A549 (cell line): ENCODE measurements at regions not wholly inside any gene's neighbourhood (a gene's known extent, or its start where the extent isn't known, plus 50 kb on each side); places are given as distances from the start of the nearest gene placed in this dataset.

Source experiments
- ATAC-seq, 2 experiments: fragments of 200-7000 bp in 1 of 2; fragments of >200 bp in 1 of 2; cut with Nextera tagmentation in 1 of 2; cut with Tn5 transposase in 1 of 2; 3 replicates each; pipeline versions ENCODE4 v1.8.0 to v1.9.1; 2018 to 2020; ENCODE audit warnings: mild to moderate bottlenecking in 1 of 2, moderate library complexity in 1 of 2
- CTCF ChIA-PET: fragments of 300-600 bp; sonication (Branson Sonifier 250); formaldehyde crosslinking; extraction: SDS; loops from one replicate; lab custom pipeline; 2021; ENCODE audit warnings: antibody characterized with exemption, inconsistent platforms; lab: Yijun Ruan, JAX
- POLR2A ChIA-PET: fragments of 350-600 bp; formaldehyde crosslinking; extraction: SDS; loops from one replicate; lab custom pipeline; 2021; ENCODE audit warnings: antibody characterized with exemption, inconsistent platforms; lab: Yijun Ruan, JAX
- DNase-seq, 2 experiments: peaks; one replicate each; pipeline versions ENCODE4 v3.0.0 to v3.0.0-alpha.2; 2011 to 2016; ENCODE audit warnings: low read depth in 1 of 2, low spot score in 1 of 2
- FAIRE-seq: peaks from 2 replicates; lab custom pipeline; 2011; peaks lifted over from hg19 to GRCh38; lab: Jason Lieb, UNC
- H3K27ac ChIP-seq, 2 experiments: fragments of >200 bp; sonication (Bioruptor Twin); formaldehyde crosslinking; 3 replicates each; pipeline ENCODE4 v1.5.1; 2016 to 2017
- H3K4me1 ChIP-seq: fragments of >200 bp; sonication (Bioruptor Twin); formaldehyde crosslinking; 3 replicates; pipeline ENCODE4 v1.6.1; 2016
- H3K4me2 ChIP-seq: fragments of >200 bp; sonication (Bioruptor Twin); formaldehyde crosslinking; 3 replicates; pipeline ENCODE4 v1.6.1; 2016
- H3K4me3 ChIP-seq: fragments of >200 bp; sonication (Bioruptor Twin); formaldehyde crosslinking; 3 replicates; pipeline ENCODE4 v1.5.1; 2016
- H3K9me3 ChIP-seq: fragments of >200 bp; sonication (Bioruptor Twin); formaldehyde crosslinking; 3 replicates; pipeline ENCODE4 v1.6.1; 2016
- CHD2 ChIP-seq: fragments of 150-350 bp; IDR thresholded peaks from 2 replicates; pipeline ENCODE4 v1.6.1; 2014; ENCODE audit warnings: low read length; ENCODE audit not compliant: partially characterized antibody
- CHD4 ChIP-seq: fragments of 200-600 bp; sonication (generic); IDR thresholded peaks from 2 replicates; pipeline ENCODE4 v1.6.1; 2016; ENCODE audit warnings: antibody characterized with exemption, mild to moderate bottlenecking, borderline replicate concordance
- EHF ChIP-seq: fragments of 250-450 bp; sonication (Bioruptor Pico); IDR thresholded peaks from 2 replicates; pipeline ENCODE4 v1.5.0; 2020; ENCODE audit warnings: mild to moderate bottlenecking
- JUNB ChIP-seq: fragments of >200 bp; sonication (Bioruptor Twin); formaldehyde crosslinking; IDR thresholded peaks from 2 replicates; pipeline ENCODE4 v1.6.1; 2016
- MYC ChIP-seq: IDR thresholded peaks from 2 replicates; pipeline ENCODE4 v1.6.1; 2012; ENCODE audit warnings: mild to moderate bottlenecking, inconsistent platforms, low read length, improper control_type of control experiment, borderline replicate concordance
- NFE2L2 ChIP-seq: fragments of 150-350 bp; conservative IDR thresholded peaks from 2 replicates; pipeline ENCODE4 v1.6.1; 2014; ENCODE audit warnings: low read length
- NR3C1 ChIP-seq: fragments of >200 bp; sonication (Bioruptor Twin); formaldehyde crosslinking; IDR thresholded peaks from 3 replicates; pipeline ENCODE4 v1.6.1; 2017
- PBX3 ChIP-seq: IDR thresholded peaks from 2 replicates; pipeline ENCODE4 v1.6.1; 2012
- POLR2A ChIP-seq: IDR thresholded peaks from 2 replicates; pipeline ENCODE4 v1.6.1; 2012; ENCODE audit warnings: mild to moderate bottlenecking, low read length
- RAD21 ChIP-seq, 2 experiments: fragments of >200 bp in 1 of 2; sonication (Bioruptor Twin) in 1 of 2; formaldehyde crosslinking in 1 of 2; IDR thresholded peaks in 1 of 2; conservative IDR thresholded peaks in 1 of 2; 2 replicates in 1 of 2; 3 replicates in 1 of 2; pipeline ENCODE4 v1.6.1; 2012 to 2018; ENCODE audit warnings: inconsistent platforms in 1 of 2
- RARB ChIP-seq: fragments of 250-450 bp; sonication (Bioruptor Pico); IDR thresholded peaks from 2 replicates; pipeline ENCODE4 v1.8.0; 2021; ENCODE audit warnings: mild to moderate bottlenecking, moderate library complexity
- RFX5 ChIP-seq: fragments of 450-650 bp; IDR thresholded peaks from 2 replicates; pipeline ENCODE4 v1.7.1; 2014; ENCODE audit warnings: antibody characterized with exemption, mild to moderate bottlenecking, moderate library complexity
- RNF2 ChIP-seq: fragments of 200-600 bp; sonication (generic); IDR thresholded peaks from 2 replicates; pipeline ENCODE4 v1.6.1; 2016; ENCODE audit warnings: low read depth, mild to moderate bottlenecking, antibody characterized with exemption, moderate library complexity, borderline replicate concordance
- WGBS: methylation state at CpG from one replicate; pipeline ENCODE4 v1.1.6; 2017; ENCODE audit errors: missing lambda C conversion rate; 5-methylcytosine and 5-hydroxymethylcytosine counted together
- TF ChIP-seq, protein P1 (sequence below): fragments of >200 bp; sonication (Bioruptor Twin); formaldehyde crosslinking; IDR thresholded peaks from 3 replicates; pipeline ENCODE4 v1.5.1; 2016

DNA sequence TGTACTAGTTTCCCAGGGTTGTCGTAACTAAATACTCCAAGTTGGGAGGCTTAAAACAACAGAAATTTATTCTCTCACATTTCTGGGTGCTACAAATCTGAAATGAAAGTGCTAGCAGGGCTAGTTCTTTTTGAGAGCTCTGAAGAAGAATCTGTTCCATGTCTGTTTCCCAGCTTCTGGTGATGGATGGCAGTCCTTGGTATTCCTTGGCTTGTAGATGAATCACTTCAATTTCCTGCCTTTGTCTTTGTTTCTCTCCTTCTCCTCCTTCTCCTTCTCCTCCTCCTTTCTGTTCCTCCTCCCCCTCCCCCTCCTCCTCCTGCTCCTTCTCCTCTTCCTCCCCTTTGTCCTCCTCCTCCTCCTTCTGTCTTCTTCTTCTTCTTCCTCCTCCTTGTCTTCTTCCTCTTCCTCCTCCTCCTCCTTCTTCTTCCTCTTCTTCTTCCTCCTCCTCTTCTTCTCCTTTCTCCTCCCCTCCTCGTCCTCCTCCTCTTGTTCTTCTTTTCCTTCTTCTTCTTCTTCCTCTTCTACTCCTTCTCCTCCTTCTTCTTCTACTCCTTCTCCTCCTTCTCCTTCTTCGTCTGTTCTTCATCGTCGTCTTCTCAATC lies 104.7 kb upstream of the ANKRD55 start (continued):
- TF ChIP-seq RAD21 (conservative IDR thresholded peaks at IDR 0.05 in 1 of 2, IDR thresholded peaks at IDR 0.05 in 1 of 2) (no peak), CHD2 (no peak), CHD4 (no peak)

DNA sequence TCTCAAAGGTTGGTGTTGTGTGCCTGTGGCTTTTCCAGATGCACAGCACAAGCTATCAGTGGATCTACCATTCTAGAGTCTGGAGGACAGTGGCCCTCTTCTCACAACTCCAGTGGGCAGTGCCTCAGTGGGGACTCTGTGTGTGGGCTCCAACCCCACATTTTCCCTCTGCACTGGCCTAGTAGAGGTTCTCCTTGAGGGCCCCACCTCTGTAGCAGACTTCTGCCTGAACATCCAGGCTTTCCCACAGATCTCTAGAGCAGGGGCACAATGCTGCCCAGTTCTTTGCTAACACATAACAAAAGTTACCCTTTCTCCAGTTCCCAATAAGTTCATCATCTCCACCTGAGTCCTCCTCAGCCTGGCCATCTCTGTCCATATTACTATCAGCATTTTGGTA lies 102.1 kb upstream of the ANKRD55 start:
- Histone ChIP-seq H3K9me3 (peaks cover 26% of the 10 kb centered on the region; the same call in 2 of the 3 replicates), H3K27ac (no peak overlapping the region), H3K4me1 (no peaks in the 10 kb centered on the region), H3K4me3 (no peak overlapping the region), H3K4me2 (no peak overlapping the region)
- CTCF ChIA-PET, result no interaction called here
- TF ChIP-seq JUNB, result no peak
- TF ChIP-seq RFX5, result no peak
- no peak for TF ChIP-seq NR3C1
- TF ChIP-seq NFE2L2, result no peak
- DNase-seq (no peak), ATAC-seq (no peak), FAIRE-seq (no peak)
- POLR2A ChIA-PET, result no interaction called here

- CTCF ChIA-PET, result interaction anchor here (1.4 to 1.5 kb wide), 2 partner anchors 9 to 386 kb away, joined by 3 to 5 read pairs; no protein-coding TSS in a partner anchor
These were observed 97.7 kb upstream of the ANKRD55 start for GRCh38 chr5:56330806-56331205.

DNA sequence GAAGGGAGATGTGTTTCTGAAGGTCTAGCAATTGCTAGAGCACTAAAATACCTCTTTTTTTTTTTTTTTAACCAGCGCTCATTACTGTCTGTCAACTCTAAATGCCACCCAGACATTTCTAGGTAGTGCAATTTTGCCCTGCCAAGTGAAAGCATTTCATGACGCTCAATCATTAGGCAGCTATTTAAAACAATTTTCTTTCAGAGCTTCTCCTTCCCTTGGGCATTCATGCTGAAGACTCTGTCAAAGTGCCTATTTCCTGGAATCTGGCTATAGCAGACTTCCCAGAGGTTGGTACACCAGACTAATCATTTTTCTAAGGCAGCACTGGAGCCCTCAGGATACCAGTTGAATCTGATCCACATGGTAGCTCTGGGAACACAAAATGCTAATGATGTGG lies 97.0 kb upstream of the ANKRD55 start:
- Histone ChIP-seq H3K4me1 (peaks cover 14% of the 10 kb centered on the region; the same call in 2 of the 3 replicates), H3K9me3 (peaks cover 15% of the 10 kb centered on the region; the same call in 2 of the 3 replicates), H3K4me2 (no peak overlapping the region)
- no peak for DNase-seq
- POLR2A ChIA-PET, result no interaction called here
- ATAC-seq, result no peak
- CTCF ChIA-PET, result interaction anchor here (0.6 to 1.5 kb wide), 3 partner anchors 10 to 387 kb away, joined by 3 to 5 read pairs (median 4); no protein-coding TSS in a partner anchor
- TF ChIP-seq POLR2A, result no peak
- TF ChIP-seq JUNB, result no peak
- no peak for TF ChIP-seq EHF (CRISPR knock-in tag)
- no peak for TF ChIP-seq RFX5
- TF ChIP-seq, protein P1, sequence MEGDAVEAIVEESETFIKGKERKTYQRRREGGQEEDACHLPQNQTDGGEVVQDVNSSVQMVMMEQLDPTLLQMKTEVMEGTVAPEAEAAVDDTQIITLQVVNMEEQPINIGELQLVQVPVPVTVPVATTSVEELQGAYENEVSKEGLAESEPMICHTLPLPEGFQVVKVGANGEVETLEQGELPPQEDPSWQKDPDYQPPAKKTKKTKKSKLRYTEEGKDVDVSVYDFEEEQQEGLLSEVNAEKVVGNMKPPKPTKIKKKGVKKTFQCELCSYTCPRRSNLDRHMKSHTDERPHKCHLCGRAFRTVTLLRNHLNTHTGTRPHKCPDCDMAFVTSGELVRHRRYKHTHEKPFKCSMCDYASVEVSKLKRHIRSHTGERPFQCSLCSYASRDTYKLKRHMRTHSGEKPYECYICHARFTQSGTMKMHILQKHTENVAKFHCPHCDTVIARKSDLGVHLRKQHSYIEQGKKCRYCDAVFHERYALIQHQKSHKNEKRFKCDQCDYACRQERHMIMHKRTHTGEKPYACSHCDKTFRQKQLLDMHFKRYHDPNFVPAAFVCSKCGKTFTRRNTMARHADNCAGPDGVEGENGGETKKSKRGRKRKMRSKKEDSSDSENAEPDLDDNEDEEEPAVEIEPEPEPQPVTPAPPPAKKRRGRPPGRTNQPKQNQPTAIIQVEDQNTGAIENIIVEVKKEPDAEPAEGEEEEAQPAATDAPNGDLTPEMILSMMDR, result no peak
- TF ChIP-seq RARB (CRISPR knock-in tag), result no peak
- no peak for TF ChIP-seq RNF2
- TF ChIP-seq, all 56 proteins: peak for 0
- Histone ChIP-seq H3K4me3 (no peak overlapping the region), H3K27ac (no peak overlapping the region)
- WGBS, result 94% methylated on average over 2 of the region's 2 CpGs
- no peak for FAIRE-seq

More at GRCh38 chr5:56330806-56331205, 97.7 kb upstream of the ANKRD55 start:
- Histone ChIP-seq H3K9me3 (peaks cover 19% of the 10 kb centered on the region; the same call in 2 of the 3 replicates), H3K4me3 (no peak overlapping the region), H3K27ac (no peak overlapping the region), H3K4me2 (no peak overlapping the region), H3K4me1 (peaks cover 14% of the 10 kb centered on the region; the same call in 2 of the 3 replicates)
- ATAC-seq (no peak), FAIRE-seq (no peak), DNase-seq (no peak)
- POLR2A ChIA-PET, result no interaction called here
- no peak for TF ChIP-seq MYC
- 89% methylated on average over 1 of the region's 1 CpG for WGBS

- H3K4me3 ChIP-seq, result no peak overlapping the region
- H3K4me1 ChIP-seq, result peaks cover 14% of the 10 kb centered on the region; the same call in 2 of the 3 replicates
- POLR2A ChIA-PET, result no interaction called here
- peaks cover 10% of the 10 kb centered on the region; the same call in 2 of the 3 replicates for H3K9me3 ChIP-seq
- CTCF ChIA-PET, result interaction anchor here (0.6 to 1.5 kb wide), 3 partner anchors 11 to 388 kb away, joined by 3 to 5 read pairs (median 4); no protein-coding TSS in a partner anchor
- ATAC-seq, result no peak
- no peak for DNase-seq
- FAIRE-seq, result peak; percentile 54
- no peak overlapping the region for H3K4me2 ChIP-seq
- peak overlapping the region in 1 of 2 experiments; percentile 60; a peak in 3 of 6 replicates for H3K27ac ChIP-seq
- TF ChIP-seq MYC (no peak), RARB (CRISPR knock-in tag) (no peak), PBX3 (no peak)
- 90% methylated on average over 3 of the region's 3 CpGs for WGBS
These were observed 96.5 kb upstream of the ANKRD55 start for GRCh38 chr5:56329652-56330051.
